ENCODE measurements at regions not wholly inside any gene's neighbourhood (a gene's known extent, or its start where the extent isn't known, plus 50 kb on each side); places are given as distances from the start of the nearest gene placed in this dataset.

DNA sequence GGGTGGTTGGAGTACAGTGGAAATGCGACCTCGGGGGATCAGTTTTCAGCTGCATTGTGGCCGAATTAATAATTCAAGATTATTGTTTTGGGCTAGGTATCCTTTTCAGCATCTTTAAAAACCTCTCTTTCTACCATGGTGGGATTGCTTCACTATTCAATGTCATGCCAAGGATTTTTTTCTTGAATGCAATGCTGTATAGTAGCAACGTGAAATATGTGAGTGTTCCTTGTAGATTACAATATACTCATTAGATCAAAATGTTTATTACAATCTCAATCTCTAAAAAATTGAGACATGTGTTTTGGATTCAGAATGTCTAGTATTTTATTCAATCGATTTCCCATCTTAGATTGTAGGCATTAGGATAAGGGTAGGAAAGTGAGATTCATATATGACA lies 586.5 kb upstream of the TBL1XR1 start:
- no peak for DNase-seq (ENCODE audit: low spot score)
- H3K27ac Mint-ChIP-seq: no peak overlapping the region
- ChIA-PET POLR2A (interaction anchor here (0.5 kb wide), 1 partner anchor 106 kb away, joined by 6 read pairs; no protein-coding TSS in a partner anchor), CTCF (no interaction called here)
- no peak overlapping the region for H3K4me3 Mint-ChIP-seq
- H3K27me3 Mint-ChIP-seq (ENCODE audit: low read depth): no peaks in the 10 kb centered on the region
- TF ChIP-seq, protein P1, sequence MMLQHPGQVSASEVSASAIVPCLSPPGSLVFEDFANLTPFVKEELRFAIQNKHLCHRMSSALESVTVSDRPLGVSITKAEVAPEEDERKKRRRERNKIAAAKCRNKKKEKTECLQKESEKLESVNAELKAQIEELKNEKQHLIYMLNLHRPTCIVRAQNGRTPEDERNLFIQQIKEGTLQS (CRISPR knock-in tag; conservative IDR thresholded peaks at IDR 0.05): no peak
- TF ChIP-seq, protein P2, sequence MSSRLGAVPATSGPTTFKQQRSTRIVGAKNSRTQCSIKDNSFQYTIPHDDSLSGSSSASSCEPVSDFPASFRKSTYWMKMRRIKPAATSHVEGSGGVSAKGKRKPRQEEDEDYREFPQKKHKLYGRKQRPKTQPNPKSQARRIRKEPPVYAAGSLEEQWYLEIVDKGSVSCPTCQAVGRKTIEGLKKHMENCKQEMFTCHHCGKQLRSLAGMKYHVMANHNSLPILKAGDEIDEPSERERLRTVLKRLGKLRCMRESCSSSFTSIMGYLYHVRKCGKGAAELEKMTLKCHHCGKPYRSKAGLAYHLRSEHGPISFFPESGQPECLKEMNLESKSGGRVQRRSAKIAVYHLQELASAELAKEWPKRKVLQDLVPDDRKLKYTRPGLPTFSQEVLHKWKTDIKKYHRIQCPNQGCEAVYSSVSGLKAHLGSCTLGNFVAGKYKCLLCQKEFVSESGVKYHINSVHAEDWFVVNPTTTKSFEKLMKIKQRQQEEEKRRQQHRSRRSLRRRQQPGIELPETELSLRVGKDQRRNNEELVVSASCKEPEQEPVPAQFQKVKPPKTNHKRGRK (CRISPR knock-in tag; IDR thresholded peaks at IDR 0.05; ENCODE audit: borderline replicate concordance): no peak
- no peak for TF ChIP-seq ZNF219 (CRISPR knock-in tag; IDR thresholded peaks at IDR 0.05; ENCODE audit: borderline replicate concordance)
- no peak for TF ChIP-seq NR2C2 (CRISPR knock-in tag; IDR thresholded peaks at IDR 0.05)
- no peak for TF ChIP-seq MXD4 (CRISPR knock-in tag; IDR thresholded peaks at IDR 0.05; ENCODE audit: borderline replicate concordance)
- no peak for TF ChIP-seq ZNF138 (CRISPR knock-in tag; conservative IDR thresholded peaks at IDR 0.05)
- TF ChIP-seq CBFB (CRISPR knock-in tag; IDR thresholded peaks at IDR 0.05; ENCODE audit: low read depth): no peak
- no peak for TF ChIP-seq ZNF263 (CRISPR knock-in tag; IDR thresholded peaks at IDR 0.05; ENCODE audit: low read depth)
- H3K36me3 Mint-ChIP-seq: no peaks in the 10 kb centered on the region
- H3K9me3 Mint-ChIP-seq: no peaks in the 10 kb centered on the region
- H3K4me1 Mint-ChIP-seq: peaks cover 9% of the 10 kb centered on the region
- no peak for ATAC-seq

DNA sequence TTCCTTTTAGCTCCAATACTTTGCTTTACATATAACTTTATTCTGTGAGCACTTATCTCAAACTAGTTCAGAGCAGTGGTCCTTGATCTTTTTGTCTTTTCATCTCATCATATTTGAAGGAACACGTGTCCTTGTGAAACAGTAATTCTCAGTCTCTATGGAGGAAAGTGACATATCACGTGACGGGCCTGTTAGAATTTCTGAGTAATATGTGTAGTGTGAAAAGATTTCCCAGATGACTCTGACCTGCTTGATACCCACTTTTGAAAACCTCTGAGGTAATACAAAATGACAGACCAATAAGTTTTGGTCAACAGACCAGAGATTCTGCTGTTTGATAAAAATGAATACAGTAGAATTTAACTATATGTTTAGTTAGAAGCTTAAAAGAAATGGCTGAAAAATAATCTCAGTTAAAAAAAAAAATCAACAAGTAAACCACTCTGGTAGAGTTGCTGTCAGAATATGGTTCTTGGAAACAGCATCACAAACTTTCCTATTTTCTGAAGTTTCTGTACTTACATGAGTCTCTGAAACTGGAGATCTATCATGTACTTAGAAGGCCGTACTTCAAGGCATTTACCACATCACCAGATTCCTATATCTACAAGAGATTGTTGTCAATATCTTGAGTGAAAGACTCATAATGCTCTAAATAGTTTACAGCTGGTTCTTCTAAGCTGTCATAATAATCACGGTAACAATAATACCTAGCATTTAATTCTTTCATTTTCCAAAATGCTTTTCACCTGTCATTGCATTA lies 590.2 kb upstream of the TBL1XR1 start:
- H3K27ac Mint-ChIP-seq: no peak overlapping the region
- no peak overlapping the region for H3K4me3 Mint-ChIP-seq
- no peak for ATAC-seq
- H3K36me3 Mint-ChIP-seq: no peaks in the 10 kb centered on the region
- no peaks in the 10 kb centered on the region for H3K27me3 Mint-ChIP-seq (ENCODE audit: low read depth)
- CTCF ChIA-PET: no interaction called here
- TF ChIP-seq, protein P3, sequence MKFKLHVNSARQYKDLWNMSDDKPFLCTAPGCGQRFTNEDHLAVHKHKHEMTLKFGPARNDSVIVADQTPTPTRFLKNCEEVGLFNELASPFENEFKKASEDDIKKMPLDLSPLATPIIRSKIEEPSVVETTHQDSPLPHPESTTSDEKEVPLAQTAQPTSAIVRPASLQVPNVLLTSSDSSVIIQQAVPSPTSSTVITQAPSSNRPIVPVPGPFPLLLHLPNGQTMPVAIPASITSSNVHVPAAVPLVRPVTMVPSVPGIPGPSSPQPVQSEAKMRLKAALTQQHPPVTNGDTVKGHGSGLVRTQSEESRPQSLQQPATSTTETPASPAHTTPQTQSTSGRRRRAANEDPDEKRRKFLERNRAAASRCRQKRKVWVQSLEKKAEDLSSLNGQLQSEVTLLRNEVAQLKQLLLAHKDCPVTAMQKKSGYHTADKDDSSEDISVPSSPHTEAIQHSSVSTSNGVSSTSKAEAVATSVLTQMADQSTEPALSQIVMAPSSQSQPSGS (CRISPR knock-in tag; IDR thresholded peaks at IDR 0.05; ENCODE audit: borderline replicate concordance, low read depth): no peak
- TF ChIP-seq, protein P4, sequence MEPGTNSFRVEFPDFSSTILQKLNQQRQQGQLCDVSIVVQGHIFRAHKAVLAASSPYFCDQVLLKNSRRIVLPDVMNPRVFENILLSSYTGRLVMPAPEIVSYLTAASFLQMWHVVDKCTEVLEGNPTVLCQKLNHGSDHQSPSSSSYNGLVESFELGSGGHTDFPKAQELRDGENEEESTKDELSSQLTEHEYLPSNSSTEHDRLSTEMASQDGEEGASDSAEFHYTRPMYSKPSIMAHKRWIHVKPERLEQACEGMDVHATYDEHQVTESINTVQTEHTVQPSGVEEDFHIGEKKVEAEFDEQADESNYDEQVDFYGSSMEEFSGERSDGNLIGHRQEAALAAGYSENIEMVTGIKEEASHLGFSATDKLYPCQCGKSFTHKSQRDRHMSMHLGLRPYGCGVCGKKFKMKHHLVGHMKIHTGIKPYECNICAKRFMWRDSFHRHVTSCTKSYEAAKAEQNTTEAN (CRISPR knock-in tag; IDR thresholded peaks at IDR 0.05): no peak
- DNase-seq (ENCODE audit: low spot score): no peak
- no peaks in the 10 kb centered on the region for H3K9me3 Mint-ChIP-seq
- peaks cover 4% of the 10 kb centered on the region for H3K4me1 Mint-ChIP-seq
- POLR2A ChIA-PET: no interaction called here

DNA sequence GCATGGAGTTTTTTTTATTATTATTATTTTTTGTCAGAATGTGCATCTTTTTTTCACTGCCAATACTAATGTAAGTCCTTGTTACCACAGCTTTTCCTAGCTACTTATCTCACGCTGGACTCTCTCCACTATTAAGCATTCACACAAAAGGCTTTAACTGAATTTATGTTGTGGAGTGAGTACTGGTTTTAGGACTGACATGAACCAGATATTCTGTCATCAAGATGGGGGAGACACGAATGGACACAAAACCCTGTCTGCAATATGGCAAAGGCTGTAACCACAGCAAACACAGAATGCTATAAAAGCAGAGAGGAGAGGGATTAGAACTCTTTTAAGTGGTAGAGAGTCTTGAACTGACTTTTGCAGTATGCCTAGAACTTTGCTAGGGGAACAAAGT lies 592.2 kb upstream of the TBL1XR1 start:
- Mint-ChIP-seq H3K36me3 (no peaks in the 10 kb centered on the region), H3K27ac (no peak overlapping the region), H3K4me3 (no peak overlapping the region), H3K27me3 (ENCODE audit: low read depth) (no peaks in the 10 kb centered on the region), H3K4me1 (peaks cover 4% of the 10 kb centered on the region), H3K9me3 (no peaks in the 10 kb centered on the region)
- no peak for DNase-seq (ENCODE audit: low spot score)
- CTCF ChIA-PET: no interaction called here
- POLR2A ChIA-PET: no interaction called here
- ATAC-seq: no peak
- TF ChIP-seq TCF7 (CRISPR knock-in tag; IDR thresholded peaks at IDR 0.05; ENCODE audit: low read depth) (no peak), OVOL2 (CRISPR knock-in tag; IDR thresholded peaks at IDR 0.05; ENCODE audit: borderline replicate concordance) (no peak), ELF4 (CRISPR knock-in tag; IDR thresholded peaks at IDR 0.05; ENCODE audit: low read depth) (no peak), ZNF263 (CRISPR knock-in tag; IDR thresholded peaks at IDR 0.05; ENCODE audit: low read depth) (no peak), GRHL2 (CRISPR knock-in tag; IDR thresholded peaks at IDR 0.05; ENCODE audit: insufficient replicate concordance, severe bottlenecking) (no peak), GTF2I (CRISPR knock-in tag; conservative IDR thresholded peaks at IDR 0.05) (no peak), TEAD4 (CRISPR knock-in tag; IDR thresholded peaks at IDR 0.05) (no peak)
- TF ChIP-seq, protein P5, sequence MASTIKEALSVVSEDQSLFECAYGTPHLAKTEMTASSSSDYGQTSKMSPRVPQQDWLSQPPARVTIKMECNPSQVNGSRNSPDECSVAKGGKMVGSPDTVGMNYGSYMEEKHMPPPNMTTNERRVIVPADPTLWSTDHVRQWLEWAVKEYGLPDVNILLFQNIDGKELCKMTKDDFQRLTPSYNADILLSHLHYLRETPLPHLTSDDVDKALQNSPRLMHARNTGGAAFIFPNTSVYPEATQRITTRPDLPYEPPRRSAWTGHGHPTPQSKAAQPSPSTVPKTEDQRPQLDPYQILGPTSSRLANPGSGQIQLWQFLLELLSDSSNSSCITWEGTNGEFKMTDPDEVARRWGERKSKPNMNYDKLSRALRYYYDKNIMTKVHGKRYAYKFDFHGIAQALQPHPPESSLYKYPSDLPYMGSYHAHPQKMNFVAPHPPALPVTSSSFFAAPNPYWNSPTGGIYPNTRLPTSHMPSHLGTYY (CRISPR knock-in tag; IDR thresholded peaks at IDR 0.05): no peak
- TF ChIP-seq, protein P6, sequence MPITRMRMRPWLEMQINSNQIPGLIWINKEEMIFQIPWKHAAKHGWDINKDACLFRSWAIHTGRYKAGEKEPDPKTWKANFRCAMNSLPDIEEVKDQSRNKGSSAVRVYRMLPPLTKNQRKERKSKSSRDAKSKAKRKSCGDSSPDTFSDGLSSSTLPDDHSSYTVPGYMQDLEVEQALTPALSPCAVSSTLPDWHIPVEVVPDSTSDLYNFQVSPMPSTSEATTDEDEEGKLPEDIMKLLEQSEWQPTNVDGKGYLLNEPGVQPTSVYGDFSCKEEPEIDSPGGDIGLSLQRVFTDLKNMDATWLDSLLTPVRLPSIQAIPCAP (CRISPR knock-in tag; IDR thresholded peaks at IDR 0.05): no peak
- TF ChIP-seq, protein P1 (CRISPR knock-in tag; conservative IDR thresholded peaks at IDR 0.05): no peak
- TF ChIP-seq, protein P7, sequence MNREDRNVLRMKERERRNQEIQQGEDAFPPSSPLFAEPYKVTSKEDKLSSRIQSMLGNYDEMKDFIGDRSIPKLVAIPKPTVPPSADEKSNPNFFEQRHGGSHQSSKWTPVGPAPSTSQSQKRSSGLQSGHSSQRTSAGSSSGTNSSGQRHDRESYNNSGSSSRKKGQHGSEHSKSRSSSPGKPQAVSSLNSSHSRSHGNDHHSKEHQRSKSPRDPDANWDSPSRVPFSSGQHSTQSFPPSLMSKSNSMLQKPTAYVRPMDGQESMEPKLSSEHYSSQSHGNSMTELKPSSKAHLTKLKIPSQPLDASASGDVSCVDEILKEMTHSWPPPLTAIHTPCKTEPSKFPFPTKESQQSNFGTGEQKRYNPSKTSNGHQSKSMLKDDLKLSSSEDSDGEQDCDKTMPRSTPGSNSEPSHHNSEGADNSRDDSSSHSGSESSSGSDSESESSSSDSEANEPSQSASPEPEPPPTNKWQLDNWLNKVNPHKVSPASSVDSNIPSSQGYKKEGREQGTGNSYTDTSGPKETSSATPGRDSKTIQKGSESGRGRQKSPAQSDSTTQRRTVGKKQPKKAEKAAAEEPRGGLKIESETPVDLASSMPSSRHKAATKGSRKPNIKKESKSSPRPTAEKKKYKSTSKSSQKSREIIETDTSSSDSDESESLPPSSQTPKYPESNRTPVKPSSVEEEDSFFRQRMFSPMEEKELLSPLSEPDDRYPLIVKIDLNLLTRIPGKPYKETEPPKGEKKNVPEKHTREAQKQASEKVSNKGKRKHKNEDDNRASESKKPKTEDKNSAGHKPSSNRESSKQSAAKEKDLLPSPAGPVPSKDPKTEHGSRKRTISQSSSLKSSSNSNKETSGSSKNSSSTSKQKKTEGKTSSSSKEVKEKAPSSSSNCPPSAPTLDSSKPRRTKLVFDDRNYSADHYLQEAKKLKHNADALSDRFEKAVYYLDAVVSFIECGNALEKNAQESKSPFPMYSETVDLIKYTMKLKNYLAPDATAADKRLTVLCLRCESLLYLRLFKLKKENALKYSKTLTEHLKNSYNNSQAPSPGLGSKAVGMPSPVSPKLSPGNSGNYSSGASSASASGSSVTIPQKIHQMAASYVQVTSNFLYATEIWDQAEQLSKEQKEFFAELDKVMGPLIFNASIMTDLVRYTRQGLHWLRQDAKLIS (CRISPR knock-in tag; IDR thresholded peaks at IDR 0.05; ENCODE audit: borderline replicate concordance): no peak
